GM23338 (cell line): ENCODE measurements at regions not wholly inside any gene's neighbourhood (a gene's known extent, or its start where the extent isn't known, plus 50 kb on each side); places are given as distances from the start of the nearest gene placed in this dataset.

Experiments used
- ATAC-seq: fragments of 200-7000 bp; cut with Tn5 transposase; 3 replicates; pipeline ENCODE4 v1.9.1; 2020
- DNase-seq: peaks from one replicate; pipeline ENCODE4 v3.0.0-alpha.2; 2015; ENCODE audit warnings: low spot score
- H2AFZ ChIP-seq: fragments of 200-600 bp; sonication (generic); 2 replicates; pipeline ENCODE4 v1.8.0; 2016; ENCODE audit warnings: antibody characterized with exemption, mild to moderate bottlenecking, moderate library complexity
- H3F3A ChIP-seq: fragments of 200-600 bp; sonication (generic); replicated peaks from 2 replicates; pipeline ENCODE4 v1.8.0; 2017; ENCODE audit warnings: antibody characterized with exemption, mixed run types, low read depth
- H3K27ac ChIP-seq: fragments of 200-600 bp; sonication (generic); 2 replicates; pipeline ENCODE4 v1.6.1; 2016; ENCODE audit warnings: low read depth
- H3K27me3 ChIP-seq: fragments of 200-600 bp; sonication (generic); 2 replicates; pipeline ENCODE4 v1.8.0; 2016; ENCODE audit warnings: mild to moderate bottlenecking, mixed run types, moderate library complexity; ENCODE audit not compliant: insufficient read depth
- H3K36me3 ChIP-seq: fragments of 200-600 bp; sonication (generic); 2 replicates; pipeline ENCODE4 v1.8.0; 2016; ENCODE audit warnings: mild to moderate bottlenecking; ENCODE audit not compliant: insufficient read depth
- H3K4me1 ChIP-seq: fragments of 200-600 bp; sonication (generic); 2 replicates; pipeline ENCODE4 v1.8.0; 2016; ENCODE audit warnings: mild to moderate bottlenecking, moderate library complexity; ENCODE audit not compliant: insufficient read depth
- H3K4me2 ChIP-seq: fragments of 200-600 bp; sonication (generic); 2 replicates; pipeline ENCODE4 v1.7.1; 2017; ENCODE audit warnings: mixed run types
- H3K4me3 ChIP-seq: fragments of 200-600 bp; sonication (generic); 2 replicates; pipeline ENCODE4 v1.6.1; 2016; ENCODE audit warnings: mixed run types
- H3K79me2 ChIP-seq: fragments of 200-600 bp; sonication (generic); replicated peaks from 2 replicates; pipeline ENCODE4 v1.8.0; 2017; ENCODE audit warnings: mild to moderate bottlenecking; ENCODE audit not compliant: insufficient read depth
- H3K9me2 ChIP-seq: fragments of 200-600 bp; sonication (generic); 2 replicates; pipeline ENCODE4 v1.8.0; 2017; ENCODE audit not compliant: insufficient read depth
- H4K20me1 ChIP-seq: fragments of 200-600 bp; sonication (generic); replicated peaks from 2 replicates; pipeline ENCODE4 v1.8.0; 2017; ENCODE audit warnings: mild to moderate bottlenecking; ENCODE audit not compliant: insufficient read depth
- H3K27ac Mint-ChIP-seq: 2 replicates; pipeline ENCODE4 v1.8.0; 2020; ENCODE audit warnings: inconsistent platforms, mild to moderate bottlenecking, moderate library complexity, mixed read lengths
- H3K27me3 Mint-ChIP-seq: 3 replicates; pipeline ENCODE4 v1.8.0; 2022; ENCODE audit warnings: low read depth, mild to moderate bottlenecking, moderate library complexity, mixed read lengths, inconsistent platforms; ENCODE audit not compliant: insufficient read depth, poor library complexity
- H3K36me3 Mint-ChIP-seq: 3 replicates; pipeline ENCODE4 v1.8.0; 2021; ENCODE audit warnings: low read depth, mild to moderate bottlenecking, inconsistent platforms, moderate library complexity, mixed read lengths
- H3K4me1 Mint-ChIP-seq: 3 replicates; pipeline ENCODE4 v1.8.0; 2020; ENCODE audit warnings: mild to moderate bottlenecking, inconsistent platforms, mixed read lengths
- H3K4me3 Mint-ChIP-seq: 3 replicates; pipeline ENCODE4 v1.8.0; 2021; ENCODE audit warnings: moderate library complexity, mild to moderate bottlenecking, inconsistent platforms, mixed read lengths
- H3K9me3 Mint-ChIP-seq: 3 replicates; pipeline ENCODE4 v1.8.0; 2020; ENCODE audit warnings: moderate library complexity, mild to moderate bottlenecking, inconsistent platforms, mixed read lengths
- CREB1 ChIP-seq: fragments of 250-450 bp; sonication (Bioruptor Pico); IDR thresholded peaks from 2 replicates; pipeline ENCODE4 v1.5.0; 2020; ENCODE audit warnings: low read depth, mild to moderate bottlenecking, moderate library complexity
- CTCF ChIP-seq, 2 experiments: fragments of 200-600 bp in 1 of 2; sonication (generic) in 1 of 2; conservative IDR thresholded peaks; 2 replicates each; pipeline versions ENCODE4 v1.5.1 to v1.6.1; 2016 to 2017; ENCODE audit warnings: antibody characterized with exemption in 2 of 2, low read depth in 2 of 2, mild to moderate bottlenecking in 2 of 2, moderate library complexity in 1 of 2
- EZH2 ChIP-seq: fragments of 200-600 bp; sonication (generic); IDR thresholded peaks from one replicate; pipeline ENCODE4 v1.8.0; 2017; ENCODE audit warnings: antibody characterized with exemption, mild to moderate bottlenecking, low read depth; ENCODE audit not compliant: unreplicated experiment
- POLR2AphosphoS5 ChIP-seq: IDR thresholded peaks from 2 replicates; pipeline ENCODE4 v1.6.1; 2016; ENCODE audit warnings: antibody characterized with exemption, low read depth
- STAT1 ChIP-seq: IDR thresholded peaks from one replicate; pipeline ENCODE4 v1.6.1; 2016; ENCODE audit warnings: antibody characterized with exemption; ENCODE audit not compliant: unreplicated experiment
- ZNF331 ChIP-seq: fragments of 250-450 bp; sonication (Bioruptor Pico); IDR thresholded peaks from 2 replicates; pipeline ENCODE4 v1.5.0; 2020; ENCODE audit warnings: low read depth, mild to moderate bottlenecking, moderate library complexity
- TF ChIP-seq, protein P1 (sequence below): IDR thresholded peaks from one replicate; pipeline ENCODE4 v1.6.1; 2018; ENCODE audit warnings: antibody characterized with exemption; ENCODE audit not compliant: unreplicated experiment
- TF ChIP-seq, protein P2 (sequence below): fragments of 250-450 bp; sonication (Bioruptor Pico); IDR thresholded peaks from 2 replicates; pipeline ENCODE4 v1.5.0; 2020; ENCODE audit warnings: mild to moderate bottlenecking, moderate library complexity

DNA sequence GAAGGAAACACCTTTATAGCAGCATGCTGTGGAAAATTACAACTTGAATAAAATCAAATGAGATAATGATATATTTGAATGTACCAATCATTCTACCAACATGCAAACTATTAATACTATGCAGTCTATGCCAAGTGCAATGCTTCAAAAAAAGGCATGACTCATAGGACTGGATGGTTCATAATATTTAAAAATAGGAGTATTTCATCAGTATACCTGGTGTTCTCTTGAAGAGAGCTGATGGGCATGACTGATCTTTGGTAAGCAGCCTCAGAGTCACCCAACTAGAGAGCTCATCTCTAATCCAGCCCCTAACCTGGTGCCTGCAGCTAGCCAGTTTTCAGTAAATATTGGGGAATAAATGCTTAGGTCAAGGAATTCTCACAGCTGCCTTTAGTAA, 434.7 kb upstream of the ARRDC4 start (continued):
- TF ChIP-seq, protein P1, sequence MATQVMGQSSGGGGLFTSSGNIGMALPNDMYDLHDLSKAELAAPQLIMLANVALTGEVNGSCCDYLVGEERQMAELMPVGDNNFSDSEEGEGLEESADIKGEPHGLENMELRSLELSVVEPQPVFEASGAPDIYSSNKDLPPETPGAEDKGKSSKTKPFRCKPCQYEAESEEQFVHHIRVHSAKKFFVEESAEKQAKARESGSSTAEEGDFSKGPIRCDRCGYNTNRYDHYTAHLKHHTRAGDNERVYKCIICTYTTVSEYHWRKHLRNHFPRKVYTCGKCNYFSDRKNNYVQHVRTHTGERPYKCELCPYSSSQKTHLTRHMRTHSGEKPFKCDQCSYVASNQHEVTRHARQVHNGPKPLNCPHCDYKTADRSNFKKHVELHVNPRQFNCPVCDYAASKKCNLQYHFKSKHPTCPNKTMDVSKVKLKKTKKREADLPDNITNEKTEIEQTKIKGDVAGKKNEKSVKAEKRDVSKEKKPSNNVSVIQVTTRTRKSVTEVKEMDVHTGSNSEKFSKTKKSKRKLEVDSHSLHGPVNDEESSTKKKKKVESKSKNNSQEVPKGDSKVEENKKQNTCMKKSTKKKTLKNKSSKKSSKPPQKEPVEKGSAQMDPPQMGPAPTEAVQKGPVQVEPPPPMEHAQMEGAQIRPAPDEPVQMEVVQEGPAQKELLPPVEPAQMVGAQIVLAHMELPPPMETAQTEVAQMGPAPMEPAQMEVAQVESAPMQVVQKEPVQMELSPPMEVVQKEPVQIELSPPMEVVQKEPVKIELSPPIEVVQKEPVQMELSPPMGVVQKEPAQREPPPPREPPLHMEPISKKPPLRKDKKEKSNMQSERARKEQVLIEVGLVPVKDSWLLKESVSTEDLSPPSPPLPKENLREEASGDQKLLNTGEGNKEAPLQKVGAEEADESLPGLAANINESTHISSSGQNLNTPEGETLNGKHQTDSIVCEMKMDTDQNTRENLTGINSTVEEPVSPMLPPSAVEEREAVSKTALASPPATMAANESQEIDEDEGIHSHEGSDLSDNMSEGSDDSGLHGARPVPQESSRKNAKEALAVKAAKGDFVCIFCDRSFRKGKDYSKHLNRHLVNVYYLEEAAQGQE: no peak
- TF ChIP-seq EZH2 (no peak), POLR2AphosphoS5 (no peak), ZNF331 (CRISPR knock-in tag) (no peak), CREB1 (CRISPR knock-in tag) (no peak)

- no peak overlapping the region for H3K4me2 ChIP-seq
- no peaks in the 10 kb centered on the region for H3K4me1 Mint-ChIP-seq
Measured at GRCh38 chr15:97528238-97528637, 432.3 kb upstream of the ARRDC4 start.

More at GRCh38 chr15:97528238-97528637, 432.3 kb upstream of the ARRDC4 start:
- H3F3A ChIP-seq: no peaks in the 10 kb centered on the region
- Mint-ChIP-seq H3K36me3 (no peaks in the 10 kb centered on the region), H3K27ac (no peak overlapping the region), H3K4me3 (no peak overlapping the region), H3K27me3 (no peaks in the 10 kb centered on the region), H3K9me3 (no peaks in the 10 kb centered on the region)
- H3K27ac ChIP-seq: no peak overlapping the region
- no peak for DNase-seq
- H3K27me3 ChIP-seq: no peaks in the 10 kb centered on the region
- H3K4me3 ChIP-seq: no peak overlapping the region
- no peaks in the 10 kb centered on the region for H4K20me1 ChIP-seq
- no peak overlapping the region for H2AFZ ChIP-seq
- no peaks in the 10 kb centered on the region; the same call in 1 of the 2 replicates for H3K9me2 ChIP-seq
- no peaks in the 10 kb centered on the region for H3K4me1 ChIP-seq
- H3K36me3 ChIP-seq: no peaks in the 10 kb centered on the region
- TF ChIP-seq CTCF (conservative IDR thresholded peaks at IDR 0.05; ENCODE audit: low read depth in 2 of 2) (no peak), STAT1 (no peak)
- TF ChIP-seq, protein P2, sequence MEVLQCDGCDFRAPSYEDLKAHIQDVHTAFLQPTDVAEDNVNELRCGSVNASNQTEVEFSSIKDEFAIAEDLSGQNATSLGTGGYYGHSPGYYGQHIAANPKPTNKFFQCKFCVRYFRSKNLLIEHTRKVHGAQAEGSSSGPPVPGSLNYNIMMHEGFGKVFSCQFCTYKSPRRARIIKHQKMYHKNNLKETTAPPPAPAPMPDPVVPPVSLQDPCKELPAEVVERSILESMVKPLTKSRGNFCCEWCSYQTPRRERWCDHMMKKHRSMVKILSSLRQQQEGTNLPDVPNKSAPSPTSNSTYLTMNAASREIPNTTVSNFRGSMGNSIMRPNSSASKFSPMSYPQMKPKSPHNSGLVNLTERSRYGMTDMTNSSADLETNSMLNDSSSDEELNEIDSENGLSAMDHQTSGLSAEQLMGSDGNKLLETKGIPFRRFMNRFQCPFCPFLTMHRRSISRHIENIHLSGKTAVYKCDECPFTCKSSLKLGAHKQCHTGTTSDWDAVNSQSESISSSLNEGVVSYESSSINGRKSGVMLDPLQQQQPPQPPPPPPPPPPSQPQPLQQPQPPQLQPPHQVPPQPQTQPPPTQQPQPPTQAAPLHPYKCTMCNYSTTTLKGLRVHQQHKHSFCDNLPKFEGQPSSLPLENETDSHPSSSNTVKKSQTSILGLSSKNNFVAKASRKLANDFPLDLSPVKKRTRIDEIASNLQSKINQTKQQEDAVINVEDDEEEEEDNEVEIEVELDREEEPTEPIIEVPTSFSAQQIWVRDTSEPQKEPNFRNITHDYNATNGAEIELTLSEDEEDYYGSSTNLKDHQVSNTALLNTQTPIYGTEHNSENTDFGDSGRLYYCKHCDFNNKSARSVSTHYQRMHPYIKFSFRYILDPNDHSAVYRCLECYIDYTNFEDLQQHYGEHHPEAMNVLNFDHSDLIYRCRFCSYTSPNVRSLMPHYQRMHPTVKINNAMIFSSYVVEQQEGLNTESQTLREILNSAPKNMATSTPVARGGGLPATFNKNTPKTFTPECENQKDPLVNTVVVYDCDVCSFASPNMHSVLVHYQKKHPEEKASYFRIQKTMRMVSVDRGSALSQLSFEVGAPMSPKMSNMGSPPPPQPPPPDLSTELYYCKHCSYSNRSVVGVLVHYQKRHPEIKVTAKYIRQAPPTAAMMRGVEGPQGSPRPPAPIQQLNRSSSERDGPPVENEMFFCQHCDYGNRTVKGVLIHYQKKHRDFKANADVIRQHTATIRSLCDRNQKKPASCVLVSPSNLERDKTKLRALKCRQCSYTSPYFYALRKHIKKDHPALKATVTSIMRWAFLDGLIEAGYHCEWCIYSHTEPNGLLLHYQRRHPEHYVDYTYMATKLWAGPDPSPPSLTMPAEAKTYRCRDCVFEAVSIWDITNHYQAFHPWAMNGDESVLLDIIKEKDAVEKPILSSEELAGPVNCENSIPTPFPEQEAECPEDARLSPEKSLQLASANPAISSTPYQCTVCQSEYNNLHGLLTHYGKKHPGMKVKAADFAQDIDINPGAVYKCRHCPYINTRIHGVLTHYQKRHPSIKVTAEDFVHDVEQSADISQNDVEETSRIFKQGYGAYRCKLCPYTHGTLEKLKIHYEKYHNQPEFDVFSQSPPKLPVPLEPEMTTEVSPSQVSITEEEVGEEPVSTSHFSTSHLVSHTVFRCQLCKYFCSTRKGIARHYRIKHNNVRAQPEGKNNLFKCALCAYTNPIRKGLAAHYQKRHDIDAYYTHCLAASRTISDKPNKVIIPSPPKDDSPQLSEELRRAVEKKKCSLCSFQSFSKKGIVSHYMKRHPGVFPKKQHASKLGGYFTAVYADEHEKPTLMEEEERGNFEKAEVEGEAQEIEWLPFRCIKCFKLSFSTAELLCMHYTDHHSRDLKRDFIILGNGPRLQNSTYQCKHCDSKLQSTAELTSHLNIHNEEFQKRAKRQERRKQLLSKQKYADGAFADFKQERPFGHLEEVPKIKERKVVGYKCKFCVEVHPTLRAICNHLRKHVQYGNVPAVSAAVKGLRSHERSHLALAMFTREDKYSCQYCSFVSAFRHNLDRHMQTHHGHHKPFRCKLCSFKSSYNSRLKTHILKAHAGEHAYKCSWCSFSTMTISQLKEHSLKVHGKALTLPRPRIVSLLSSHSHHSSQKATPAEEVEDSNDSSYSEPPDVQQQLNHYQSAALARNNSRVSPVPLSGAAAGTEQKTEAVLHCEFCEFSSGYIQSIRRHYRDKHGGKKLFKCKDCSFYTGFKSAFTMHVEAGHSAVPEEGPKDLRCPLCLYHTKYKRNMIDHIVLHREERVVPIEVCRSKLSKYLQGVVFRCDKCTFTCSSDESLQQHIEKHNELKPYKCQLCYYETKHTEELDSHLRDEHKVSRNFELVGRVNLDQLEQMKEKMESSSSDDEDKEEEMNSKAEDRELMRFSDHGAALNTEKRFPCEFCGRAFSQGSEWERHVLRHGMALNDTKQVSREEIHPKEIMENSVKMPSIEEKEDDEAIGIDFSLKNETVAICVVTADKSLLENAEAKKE (CRISPR knock-in tag): no peak
- no peak for ATAC-seq
- H3K79me2 ChIP-seq: no peaks in the 10 kb centered on the region
